Mesenchymal stem cell (in vitro differentiated cells and primary cell): ENCODE measurements at regions not wholly inside any gene's neighbourhood (a gene's known extent, or its start where the extent isn't known, plus 50 kb on each side); places are given as distances from the start of the nearest gene placed in this dataset.

Experiments
- DNase-seq: peaks from one replicate; pipeline ENCODE4 v3.0.0-alpha.2; 2013
- H2AFZ ChIP-seq: one replicate; pipeline ENCODE4 v1.6.1; 2013; ENCODE audit warnings: low read depth, mild to moderate bottlenecking, control low read depth, inconsistent platforms, low read length, moderate library complexity
- H2AK5ac ChIP-seq: 2 replicates; pipeline ENCODE4 v1.6.1; 2013; ENCODE audit warnings: low read length, moderate library complexity, mild to moderate bottlenecking, inconsistent platforms; ENCODE audit not compliant: severe bottlenecking
- H2BK120ac ChIP-seq: one replicate; pipeline ENCODE4 v1.6.1; 2013; ENCODE audit warnings: low read depth, mild to moderate bottlenecking, inconsistent platforms, low read length, moderate library complexity
- H2BK12ac ChIP-seq, 2 experiments: one replicate each; pipeline ENCODE4 v1.6.1; 2013; ENCODE audit warnings: inconsistent platforms in 2 of 2, low read length in 2 of 2, mild to moderate bottlenecking in 2 of 2, moderate library complexity in 2 of 2, control low read depth in 1 of 2
- H2BK15ac ChIP-seq: one replicate; pipeline ENCODE4 v1.6.1; 2013; ENCODE audit warnings: mild to moderate bottlenecking, low read depth, inconsistent platforms; ENCODE audit not compliant: poor library complexity, severe bottlenecking
- H2BK5ac ChIP-seq: 2 replicates; pipeline ENCODE4 v1.6.1; 2013; ENCODE audit warnings: low read depth, mild to moderate bottlenecking, low read length, control low read depth, inconsistent platforms; ENCODE audit not compliant: poor library complexity, severe bottlenecking
- H3K14ac ChIP-seq, 2 experiments: one replicate each; pipeline ENCODE4 v1.6.1; 2013; ENCODE audit warnings: inconsistent platforms in 2 of 2, low read length in 2 of 2, control low read depth in 1 of 2, mild to moderate bottlenecking in 1 of 2, moderate library complexity in 1 of 2
- H3K18ac ChIP-seq, 2 experiments: one replicate each; pipeline ENCODE4 v1.6.1; 2013; ENCODE audit warnings: inconsistent platforms in 2 of 2, low read length in 2 of 2, control low read depth in 1 of 2, low read depth in 1 of 2, mild to moderate bottlenecking in 1 of 2
- H3K23ac ChIP-seq, 2 experiments: one replicate each; pipeline ENCODE4 v1.6.1; 2013; ENCODE audit warnings: inconsistent platforms in 2 of 2, low read length in 2 of 2, mild to moderate bottlenecking in 2 of 2, moderate library complexity in 2 of 2, control low read depth in 1 of 2
- H3K27ac ChIP-seq: 2 replicates; pipeline ENCODE4 v1.5.1; 2013; ENCODE audit warnings: mild to moderate bottlenecking, moderate library complexity, low read length, control low read depth, inconsistent platforms; ENCODE audit not compliant: poor library complexity, severe bottlenecking
- H3K27me3 ChIP-seq, 2 experiments: 2 replicates each; pipeline versions ENCODE4 v1.6.1 to v1.7.0; 2013; ENCODE audit warnings: low read length in 2 of 2, mild to moderate bottlenecking in 2 of 2, moderate library complexity in 2 of 2, control low read depth in 1 of 2, inconsistent platforms in 1 of 2; ENCODE audit not compliant: control insufficient read depth in 1 of 2, insufficient read depth in 1 of 2
- H3K36me3 ChIP-seq, 2 experiments: 2 replicates each; pipeline versions ENCODE4 v1.6.1 to v1.7.0; 2013; ENCODE audit warnings: low read length in 2 of 2, control low read depth in 1 of 2, inconsistent platforms in 1 of 2, low read depth in 1 of 2, mild to moderate bottlenecking in 1 of 2; ENCODE audit not compliant: insufficient read depth in 2 of 2, control insufficient read depth in 1 of 2
- H3K4ac ChIP-seq, 2 experiments: one replicate each; pipeline ENCODE4 v1.6.1; 2013; ENCODE audit warnings: inconsistent platforms in 2 of 2, low read length in 2 of 2, mild to moderate bottlenecking in 2 of 2, moderate library complexity in 2 of 2, control low read depth in 1 of 2, low read depth in 1 of 2
- H3K4me1 ChIP-seq: 2 replicates; pipeline ENCODE4 v1.6.1; 2013; ENCODE audit warnings: low read depth, low read length, control low read depth; ENCODE audit not compliant: control insufficient read depth, insufficient read depth
- H3K4me2 ChIP-seq: 2 replicates; pipeline ENCODE4 v1.6.1; 2013; ENCODE audit warnings: low read length, mild to moderate bottlenecking, inconsistent platforms; ENCODE audit not compliant: poor library complexity, severe bottlenecking
- H3K4me3 ChIP-seq, 2 experiments: 2 replicates each; pipeline versions ENCODE4 v1.5.1 to v1.7.0; 2013; ENCODE audit warnings: low read length in 2 of 2, mild to moderate bottlenecking in 2 of 2, control low read depth in 1 of 2, low read depth in 1 of 2; ENCODE audit not compliant: insufficient read depth in 1 of 2
- H3K79me1 ChIP-seq: replicated peaks from 2 replicates; pipeline ENCODE4 v1.6.1; 2013; ENCODE audit warnings: mild to moderate bottlenecking, control low read depth, low read length, inconsistent platforms; ENCODE audit not compliant: poor library complexity, severe bottlenecking
- H3K9ac ChIP-seq: 2 replicates; pipeline ENCODE4 v1.7.0; 2013; ENCODE audit warnings: mild to moderate bottlenecking, low read length, moderate library complexity
- H3K9me3 ChIP-seq: 2 replicates; pipeline ENCODE4 v1.7.0; 2013; ENCODE audit warnings: mild to moderate bottlenecking, low read length; ENCODE audit not compliant: control insufficient read depth
- H4K8ac ChIP-seq: one replicate; pipeline ENCODE4 v1.6.1; 2013; ENCODE audit warnings: inconsistent platforms, mild to moderate bottlenecking, low read length, moderate library complexity
- H4K91ac ChIP-seq: one replicate; pipeline ENCODE4 v1.6.1; 2013; ENCODE audit warnings: mild to moderate bottlenecking, low read length, inconsistent platforms
- WGBS: methylation state at CpG from one replicate; pipeline ENCODE4 v1.1.7; 2013; ENCODE audit warnings: mixed read lengths; 5-methylcytosine and 5-hydroxymethylcytosine counted together

DNA sequence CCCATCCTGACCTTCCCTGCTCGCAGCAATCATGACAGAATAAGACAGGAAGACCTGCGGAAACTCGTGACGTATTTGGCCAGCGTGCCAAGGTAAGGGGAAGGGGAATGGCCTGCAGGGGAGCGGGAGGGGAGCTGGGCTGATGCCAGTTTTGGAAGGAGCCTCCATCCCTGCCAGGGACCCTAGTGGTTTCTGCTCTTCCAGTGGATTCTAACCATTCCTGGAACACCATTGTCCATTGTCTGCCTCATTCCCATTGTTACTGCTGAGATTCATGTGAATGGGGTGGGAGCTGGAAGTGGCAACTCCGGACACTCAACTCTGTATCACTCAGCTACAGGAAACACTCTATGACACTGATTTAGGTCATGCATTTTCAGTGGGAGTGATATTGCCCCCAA, 242.9 kb upstream of the ROPN1 start:
- WGBS = 96% methylated on average over 5 of the region's 7 CpGs
- Histone ChIP-seq H3K14ac (no peak overlapping the region), H3K27me3 (peaks cover 4 to 16% of the 10 kb centered on the region in 2 experiments)

GRCh38 chr3:124235446-124235845, 243.5 kb upstream of the ROPN1 start:
- peaks cover 2 to 3% of the 10 kb centered on the region in 2 experiments for H3K36me3 ChIP-seq
- WGBS = 95% methylated on average over 6 of the region's 6 CpGs
- H3K4me3 ChIP-seq = no peak overlapping the region
- no peak overlapping the region for H2BK120ac ChIP-seq
- no peaks in the 10 kb centered on the region for H3K9me3 ChIP-seq
- no peak overlapping the region for H2BK15ac ChIP-seq
- peaks cover 4 to 13% of the 10 kb centered on the region in 2 experiments for H3K27me3 ChIP-seq
- no peak overlapping the region for H4K91ac ChIP-seq
- no peak overlapping the region for H3K23ac ChIP-seq
- no peak overlapping the region for H2BK5ac ChIP-seq
- H2AK5ac ChIP-seq = no peak overlapping the region
- H2AFZ ChIP-seq = no peak overlapping the region
- no peak overlapping the region for H3K27ac ChIP-seq
- H3K4ac ChIP-seq = no peak overlapping the region
- no peak overlapping the region for H3K14ac ChIP-seq
- H2BK12ac ChIP-seq = no peak overlapping the region
- DNase-seq = no peak
- no peak overlapping the region for H3K18ac ChIP-seq
- H4K8ac ChIP-seq = no peak overlapping the region
- H3K4me2 ChIP-seq = no peak overlapping the region
- no peak overlapping the region for H3K9ac ChIP-seq
- H3K79me1 ChIP-seq = no peaks in the 10 kb centered on the region
- H3K4me1 ChIP-seq = no peaks in the 10 kb centered on the region

More for the DNA sequence above, 242.9 kb upstream of the ROPN1 start:
- Histone ChIP-seq H2BK5ac (no peak overlapping the region), H4K91ac (no peak overlapping the region), H2BK120ac (no peak overlapping the region), H2BK12ac (no peak overlapping the region), H2AFZ (no peak overlapping the region), H3K4me3 (no peak overlapping the region), H3K9ac (no peak overlapping the region), H3K36me3 (peaks cover 2 to 3% of the 10 kb centered on the region in 2 experiments), H3K27ac (no peak overlapping the region), H3K4me2 (no peak overlapping the region), H3K79me1 (no peaks in the 10 kb centered on the region), H3K18ac (no peak overlapping the region), H4K8ac (no peak overlapping the region), H3K4ac (no peak overlapping the region), H2AK5ac (no peak overlapping the region), H3K23ac (no peak overlapping the region), H3K9me3 (no peaks in the 10 kb centered on the region), H3K4me1 (no peaks in the 10 kb centered on the region), H2BK15ac (no peak overlapping the region)
- DNase-seq = no peak

- Histone ChIP-seq H3K79me1 (no peaks in the 10 kb centered on the region), H3K9ac (no peak overlapping the region)
Measured at GRCh38 chr3:124243177-124243859, 251.4 kb upstream of the ROPN1 start.

GRCh38 chr3:124246376-124246775, 254.5 kb upstream of the ROPN1 start:
- H3K4me1 ChIP-seq = peaks cover 14% of the 10 kb centered on the region
- no peak overlapping the region for H3K9ac ChIP-seq
- no peaks in the 10 kb centered on the region for H3K36me3 ChIP-seq
- H4K91ac ChIP-seq = no peak overlapping the region
- no peak overlapping the region for H4K8ac ChIP-seq
- DNase-seq = no peak
- H2BK12ac ChIP-seq = no peak overlapping the region
- H3K14ac ChIP-seq = no peak overlapping the region
- H3K27ac ChIP-seq = no peak overlapping the region
- H2BK5ac ChIP-seq = no peak overlapping the region
- H2AK5ac ChIP-seq = no peak overlapping the region
- no peak overlapping the region for H3K23ac ChIP-seq
- no peak overlapping the region for H2BK15ac ChIP-seq
- no peak overlapping the region for H3K18ac ChIP-seq
- no peak overlapping the region for H3K4me3 ChIP-seq
- no peaks in the 10 kb centered on the region for H3K79me1 ChIP-seq
- WGBS = 100% methylated on average over 1 of the region's 1 CpG
- no peak overlapping the region for H2BK120ac ChIP-seq
- H3K4me2 ChIP-seq = no peak overlapping the region
- H3K9me3 ChIP-seq = no peaks in the 10 kb centered on the region
- no peaks in the 10 kb centered on the region for H3K27me3 ChIP-seq
- H2AFZ ChIP-seq = no peak overlapping the region
- H3K4ac ChIP-seq = no peak overlapping the region

More at GRCh38 chr3:124243177-124243859, 251.4 kb upstream of the ROPN1 start:
- Histone ChIP-seq H3K23ac (no peak overlapping the region), H2AK5ac (no peak overlapping the region), H2BK5ac (no peak overlapping the region), H2BK12ac (no peak overlapping the region), H3K27me3 (no peaks in the 10 kb centered on the region), H3K18ac (no peak overlapping the region), H3K27ac (no peak overlapping the region), H3K4me3 (no peak overlapping the region), H3K14ac (no peak overlapping the region), H3K36me3 (no peaks in the 10 kb centered on the region), H2AFZ (no peak overlapping the region), H3K4ac (no peak overlapping the region), H2BK120ac (no peak overlapping the region), H4K91ac (no peak overlapping the region), H4K8ac (no peak overlapping the region), H3K4me1 (peaks cover 4% of the 10 kb centered on the region), H2BK15ac (no peak overlapping the region), H3K4me2 (no peak overlapping the region), H3K9me3 (no peaks in the 10 kb centered on the region)
- DNase-seq = no peak
- WGBS = 59% methylated on average over 3 of the region's 5 CpGs
